ENCODE measurements at regions not wholly inside any gene's neighbourhood (a gene's known extent, or its start where the extent isn't known, plus 50 kb on each side); places are given as distances from the start of the nearest gene placed in this dataset.

GRCh38 chr7:20050241-20050966, 166.8 kb downstream of the MACC1 start:
- H3K36me3 Mint-ChIP-seq: no peaks in the 10 kb centered on the region
- no peak overlapping the region for H3K4me3 Mint-ChIP-seq
- no peaks in the 10 kb centered on the region for H3K27me3 Mint-ChIP-seq
- DNase-seq: no peak
- no peaks in the 10 kb centered on the region for H3K9me3 Mint-ChIP-seq
- intact Hi-C loops (cut with micrococcal nuclease): no loop called here
- ChIA-PET CTCF (no interaction called here), POLR2A (no interaction called here)
- no peaks in the 10 kb centered on the region for H3K4me1 Mint-ChIP-seq (ENCODE audit: low read depth)
- H3K27ac Mint-ChIP-seq: no peak overlapping the region

- H3K36me3 Mint-ChIP-seq: no peaks in the 10 kb centered on the region
- H3K27me3 Mint-ChIP-seq: no peaks in the 10 kb centered on the region
- H3K9me3 Mint-ChIP-seq: no peaks in the 10 kb centered on the region
- H3K4me3 Mint-ChIP-seq: no peak overlapping the region
- H3K4me1 Mint-ChIP-seq (ENCODE audit: low read depth): no peaks in the 10 kb centered on the region
- POLR2A ChIA-PET: no interaction called here
- H3K27ac Mint-ChIP-seq: no peak overlapping the region
- DNase-seq: no peak
- CTCF ChIA-PET: no interaction called here
- intact Hi-C loops (cut with micrococcal nuclease): no loop called here
These were observed 178.5 kb downstream of the MACC1 start for GRCh38 chr7:20038676-20039075.

- no peaks in the 10 kb centered on the region for H3K27me3 Mint-ChIP-seq
These were observed 181.8 kb downstream of the MACC1 start for GRCh38 chr7:20035279-20035875.

GRCh38 chr7:20033621-20034400, 183.4 kb downstream of the MACC1 start:
- H3K4me3 Mint-ChIP-seq: no peak overlapping the region
- H3K36me3 Mint-ChIP-seq: no peaks in the 10 kb centered on the region
- H3K9me3 Mint-ChIP-seq: no peaks in the 10 kb centered on the region
- DNase-seq: no peak
- H3K27ac Mint-ChIP-seq: no peak overlapping the region
- ChIA-PET CTCF (interaction anchor here (0.6 kb wide), 1 partner anchor 8 kb away, joined by 3 read pairs; no protein-coding TSS in a partner anchor), POLR2A (no interaction called here)
- intact Hi-C loops (cut with micrococcal nuclease): no loop called here
- H3K4me1 Mint-ChIP-seq (ENCODE audit: low read depth): no peaks in the 10 kb centered on the region
- H3K27me3 Mint-ChIP-seq: no peaks in the 10 kb centered on the region

More at GRCh38 chr7:20035279-20035875, 181.8 kb downstream of the MACC1 start:
- no peak for DNase-seq
- no peak overlapping the region for H3K4me3 Mint-ChIP-seq
- H3K27ac Mint-ChIP-seq: no peak overlapping the region
- CTCF ChIA-PET: no interaction called here
- intact Hi-C loops (cut with micrococcal nuclease): no loop called here
- no peaks in the 10 kb centered on the region for H3K4me1 Mint-ChIP-seq (ENCODE audit: low read depth)
- no peaks in the 10 kb centered on the region for H3K36me3 Mint-ChIP-seq
- POLR2A ChIA-PET: no interaction called here
- H3K9me3 Mint-ChIP-seq: no peaks in the 10 kb centered on the region

- Mint-ChIP-seq H3K4me3 (no peak overlapping the region), H3K4me1 (ENCODE audit: low read depth) (no peaks in the 10 kb centered on the region), H3K36me3 (no peaks in the 10 kb centered on the region), H3K9me3 (no peaks in the 10 kb centered on the region), H3K27ac (no peak overlapping the region), H3K27me3 (no peaks in the 10 kb centered on the region)
- CTCF ChIA-PET: no interaction called here
- intact Hi-C loops (cut with micrococcal nuclease): no loop called here
- DNase-seq: no peak
- POLR2A ChIA-PET: no interaction called here
These were observed 184.4 kb downstream of the MACC1 start for GRCh38 chr7:20032741-20033140.

- ChIA-PET POLR2A (no interaction called here), CTCF (no interaction called here)
- Mint-ChIP-seq H3K4me3 (no peak overlapping the region), H3K9me3 (no peaks in the 10 kb centered on the region), H3K36me3 (no peaks in the 10 kb centered on the region), H3K27me3 (no peaks in the 10 kb centered on the region), H3K4me1 (ENCODE audit: low read depth) (no peaks in the 10 kb centered on the region), H3K27ac (no peak overlapping the region)
- no peak for DNase-seq
- intact Hi-C loops (cut with micrococcal nuclease): no loop called here
These were observed 186.2 kb downstream of the MACC1 start for GRCh38 chr7:20030915-20031362.

- POLR2A ChIA-PET: no interaction called here
These were observed 186.8 kb downstream of the MACC1 start for GRCh38 chr7:20030417-20030816.

GRCh38 chr7:20026762-20027161, 190.4 kb downstream of the MACC1 start:
- no peaks in the 10 kb centered on the region for H3K36me3 Mint-ChIP-seq
- no peaks in the 10 kb centered on the region for H3K27me3 Mint-ChIP-seq
- no peak overlapping the region for H3K27ac Mint-ChIP-seq
- H3K9me3 Mint-ChIP-seq: peaks cover 3% of the 10 kb centered on the region
- H3K4me3 Mint-ChIP-seq: no peak overlapping the region
- POLR2A ChIA-PET: no interaction called here
- intact Hi-C loops (cut with micrococcal nuclease): no loop called here
- no peak for DNase-seq
- H3K4me1 Mint-ChIP-seq (ENCODE audit: low read depth): no peaks in the 10 kb centered on the region
- CTCF ChIA-PET: interaction anchor here (0.7 kb wide), 1 partner anchor 273 kb away, joined by 3 read pairs; no protein-coding TSS in a partner anchor

More at GRCh38 chr7:20030417-20030816, 186.8 kb downstream of the MACC1 start:
- no peak for DNase-seq
- intact Hi-C loops (cut with micrococcal nuclease): no loop called here
- Mint-ChIP-seq H3K36me3 (no peaks in the 10 kb centered on the region), H3K4me1 (ENCODE audit: low read depth) (no peaks in the 10 kb centered on the region), H3K4me3 (no peak overlapping the region), H3K27ac (no peak overlapping the region), H3K27me3 (no peaks in the 10 kb centered on the region), H3K9me3 (no peaks in the 10 kb centered on the region)
- CTCF ChIA-PET: no interaction called here

- POLR2A ChIA-PET: no interaction called here
- no peak for DNase-seq
- intact Hi-C loops (cut with micrococcal nuclease): no loop called here
- H3K36me3 Mint-ChIP-seq: no peaks in the 10 kb centered on the region
- no peak overlapping the region for H3K27ac Mint-ChIP-seq
- H3K4me1 Mint-ChIP-seq (ENCODE audit: low read depth): no peaks in the 10 kb centered on the region
- peaks cover 12% of the 10 kb centered on the region for H3K9me3 Mint-ChIP-seq
- CTCF ChIA-PET: interaction anchor here (0.7 kb wide), 1 partner anchor 337 kb away, joined by 4 read pairs; no protein-coding TSS in a partner anchor
- H3K4me3 Mint-ChIP-seq: no peak overlapping the region
- no peaks in the 10 kb centered on the region for H3K27me3 Mint-ChIP-seq
These were observed 195.4 kb downstream of the MACC1 start for GRCh38 chr7:20021831-20022230.

GRCh38 chr7:20021066-20021465, 196.1 kb downstream of the MACC1 start:
- ChIA-PET CTCF (no interaction called here), POLR2A (no interaction called here)
- Mint-ChIP-seq H3K36me3 (no peaks in the 10 kb centered on the region), H3K9me3 (peaks cover 12% of the 10 kb centered on the region), H3K4me3 (no peak overlapping the region), H3K4me1 (ENCODE audit: low read depth) (no peaks in the 10 kb centered on the region), H3K27ac (no peak overlapping the region), H3K27me3 (no peaks in the 10 kb centered on the region)
- intact Hi-C loops (cut with micrococcal nuclease): no loop called here
- no peak for DNase-seq

GRCh38 chr7:20019757-20020432, 197.3 kb downstream of the MACC1 start:
- DNase-seq: no peak
- ChIA-PET POLR2A (no interaction called here), CTCF (no interaction called here)
- H3K4me1 Mint-ChIP-seq (ENCODE audit: low read depth): no peaks in the 10 kb centered on the region
- peaks cover 12% of the 10 kb centered on the region for H3K9me3 Mint-ChIP-seq
- H3K36me3 Mint-ChIP-seq: no peaks in the 10 kb centered on the region
- H3K4me3 Mint-ChIP-seq: no peak overlapping the region
- no peak overlapping the region for H3K27ac Mint-ChIP-seq
- intact Hi-C loops (cut with micrococcal nuclease): no loop called here
- H3K27me3 Mint-ChIP-seq: no peaks in the 10 kb centered on the region

- H3K27me3 Mint-ChIP-seq: no peaks in the 10 kb centered on the region
- no peaks in the 10 kb centered on the region for H3K4me1 Mint-ChIP-seq (ENCODE audit: low read depth)
- intact Hi-C loops (cut with micrococcal nuclease): no loop called here
- ChIA-PET CTCF (no interaction called here), POLR2A (no interaction called here)
- H3K4me3 Mint-ChIP-seq: no peak overlapping the region
- H3K27ac Mint-ChIP-seq: no peak overlapping the region
- H3K9me3 Mint-ChIP-seq: peaks cover 10% of the 10 kb centered on the region
- DNase-seq: no peak
- no peaks in the 10 kb centered on the region for H3K36me3 Mint-ChIP-seq
These were observed 200.5 kb downstream of the MACC1 start for GRCh38 chr7:20016669-20017068.
